ENCODE measurements at regions not wholly inside any gene's neighbourhood (a gene's known extent, or its start where the extent isn't known, plus 50 kb on each side); places are given as distances from the start of the nearest gene placed in this dataset.
"Not testable (repeated sequence)": the region's sequence is repeated elsewhere in the genome, so short reads cannot be mapped to it uniquely, and the experiment has no call there.

DNA sequence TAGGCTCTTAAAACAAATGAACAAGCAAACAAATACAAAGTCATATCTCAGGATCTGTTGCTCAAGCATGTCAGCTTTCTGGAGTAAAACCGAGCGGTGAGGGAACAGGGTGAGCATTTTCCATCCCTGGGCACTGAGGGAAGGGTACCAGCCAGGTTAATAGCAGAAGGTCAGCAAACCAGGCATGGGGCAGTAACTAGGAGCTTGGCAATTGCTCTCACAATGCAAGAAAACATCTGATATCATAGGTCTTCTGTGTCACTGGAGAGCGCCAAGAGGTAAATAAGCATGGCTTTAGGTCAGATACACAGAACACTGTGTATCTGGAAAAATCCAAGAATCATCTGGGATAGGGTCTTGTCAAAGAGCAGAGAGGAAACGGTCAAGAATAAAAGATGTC is 521.7 kb upstream of the AUTS2 start:
- no peak for DNase-seq (ENCODE audit: low spot score)

DNA sequence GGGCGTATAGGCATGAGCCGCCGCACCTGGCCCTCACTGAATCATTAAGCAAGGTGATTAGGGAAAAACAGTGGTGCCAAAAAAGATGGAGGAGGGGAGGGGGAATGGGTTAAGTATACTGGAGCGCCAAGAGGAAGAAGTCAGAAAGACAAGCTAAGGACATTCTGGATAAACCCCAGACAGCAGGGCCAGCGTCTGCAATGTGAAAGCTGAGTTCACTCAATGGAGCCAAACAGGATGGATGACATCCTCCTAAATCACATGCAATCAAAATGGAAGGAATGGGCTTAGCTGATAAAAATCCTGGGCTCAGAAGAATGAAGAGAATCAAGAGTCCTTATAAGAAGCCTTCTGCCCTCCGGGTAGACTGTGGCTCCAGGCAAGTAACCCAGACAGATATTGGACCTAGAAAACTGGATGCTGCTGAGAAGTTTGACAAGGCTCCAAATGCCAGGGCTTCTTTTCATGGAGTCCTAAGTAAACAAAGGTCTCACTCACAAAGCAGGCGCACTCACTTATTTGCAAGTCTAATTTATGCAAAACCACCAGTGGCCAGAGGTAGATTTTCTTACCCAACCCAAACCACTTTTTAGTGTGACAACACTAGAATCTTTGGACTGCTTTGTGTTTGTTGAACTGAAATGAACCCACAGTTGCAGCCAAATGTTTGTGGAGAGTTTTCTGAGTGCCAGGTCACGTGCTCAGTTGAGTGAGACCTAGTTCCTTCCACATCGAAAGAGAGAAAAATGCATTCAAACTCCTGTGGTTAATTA is 519.1 kb upstream of the AUTS2 start:
- no peak for DNase-seq (ENCODE audit: low spot score)

DNA sequence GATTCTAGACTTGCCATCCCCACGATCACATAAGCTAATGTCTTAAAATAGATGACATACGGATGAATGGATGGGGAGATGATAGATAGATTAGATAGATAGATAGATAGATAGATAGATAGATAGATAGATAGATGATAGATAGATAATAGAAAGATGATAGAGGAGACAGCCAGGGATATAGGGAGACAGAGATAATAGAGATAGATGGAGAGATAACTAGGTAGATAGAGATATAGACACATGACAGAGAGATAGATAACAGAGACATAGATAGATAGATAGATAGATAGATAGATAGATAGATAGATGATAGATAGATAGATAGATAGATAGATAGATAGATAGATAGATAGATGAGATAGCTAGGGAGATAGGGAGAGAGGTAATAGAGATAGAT is 511.0 kb upstream of the AUTS2 start:
- not testable (repeated sequence) for DNase-seq (ENCODE audit: low spot score)

DNA sequence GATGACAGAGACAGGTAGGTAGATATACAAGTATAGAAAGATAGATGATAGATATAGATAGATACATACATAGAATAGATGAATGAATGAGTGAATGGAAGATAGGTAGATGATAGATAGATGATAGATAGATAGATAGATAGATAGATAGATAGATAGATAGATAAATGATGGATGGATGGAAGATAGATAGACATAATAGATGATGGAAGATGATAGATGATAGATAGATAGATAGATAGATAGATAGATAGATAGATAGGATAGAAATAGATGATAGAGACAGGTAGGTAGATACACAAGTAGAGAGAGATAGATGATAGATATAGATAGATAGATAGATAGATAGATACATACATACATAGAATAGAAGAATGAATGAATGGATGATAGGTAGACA is 510.1 kb upstream of the AUTS2 start:
- DNase-seq (ENCODE audit: low spot score): no peak

DNA sequence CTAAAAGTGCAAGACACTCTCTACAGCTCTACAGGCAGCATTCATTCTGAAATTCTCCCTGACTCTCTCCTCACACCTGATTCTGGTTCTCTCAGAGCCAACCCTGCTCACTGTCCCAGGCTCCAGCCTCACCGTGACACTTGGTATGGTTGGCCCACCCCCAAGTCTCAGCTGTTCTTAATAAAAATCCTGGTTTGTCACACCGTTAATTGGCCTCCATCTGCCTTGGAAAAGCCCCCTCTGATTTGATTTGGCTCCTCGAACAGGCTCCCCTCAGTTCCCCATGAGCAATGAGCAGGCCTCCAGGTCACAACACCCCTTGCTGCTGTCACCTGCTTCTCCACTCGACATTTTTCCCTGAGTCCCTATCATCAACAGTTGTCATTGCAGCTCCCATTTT is 507.3 kb upstream of the AUTS2 start:
- DNase-seq (ENCODE audit: low spot score): no peak

DNA sequence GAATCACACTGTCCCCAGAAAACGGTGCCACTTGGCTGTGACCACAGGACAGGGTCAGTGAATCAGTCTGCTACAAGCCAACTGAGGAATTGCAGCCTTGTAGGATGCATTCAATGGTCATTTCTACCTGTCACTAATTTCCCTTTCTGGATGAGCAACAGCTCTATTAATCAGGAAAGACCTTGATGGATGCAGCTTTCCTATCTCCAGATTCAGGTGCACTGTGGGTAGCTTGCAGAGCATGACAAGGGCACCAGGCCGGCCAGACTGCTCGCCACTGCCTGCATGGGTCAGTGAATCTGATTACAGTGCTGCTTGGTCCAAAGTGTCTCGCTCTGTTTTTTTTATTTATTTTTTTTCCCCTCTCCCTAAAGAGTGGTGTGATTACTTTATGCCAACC is 506.8 kb upstream of the AUTS2 start:
- DNase-seq (ENCODE audit: low spot score): no peak

DNA sequence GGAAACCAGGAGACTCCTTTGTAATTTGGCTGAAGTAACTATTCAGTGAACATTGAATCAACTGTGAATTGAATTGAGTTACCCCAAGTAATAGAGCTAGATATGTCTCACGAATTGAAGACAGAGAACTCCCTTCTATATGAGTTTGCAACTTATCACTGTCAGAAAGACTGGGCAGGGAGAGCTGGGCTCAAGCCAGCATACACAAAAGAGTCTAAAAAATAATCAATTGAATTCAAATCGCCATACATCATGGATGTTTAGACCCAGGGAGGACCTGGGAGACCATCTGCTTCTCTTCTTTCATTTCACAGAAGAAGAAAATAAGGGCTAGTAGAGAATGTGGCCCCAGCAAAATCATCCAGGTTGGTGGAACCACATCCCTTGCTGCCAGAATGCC is 503.1 kb upstream of the AUTS2 start:
- DNase-seq (ENCODE audit: low spot score): no peak

DNA sequence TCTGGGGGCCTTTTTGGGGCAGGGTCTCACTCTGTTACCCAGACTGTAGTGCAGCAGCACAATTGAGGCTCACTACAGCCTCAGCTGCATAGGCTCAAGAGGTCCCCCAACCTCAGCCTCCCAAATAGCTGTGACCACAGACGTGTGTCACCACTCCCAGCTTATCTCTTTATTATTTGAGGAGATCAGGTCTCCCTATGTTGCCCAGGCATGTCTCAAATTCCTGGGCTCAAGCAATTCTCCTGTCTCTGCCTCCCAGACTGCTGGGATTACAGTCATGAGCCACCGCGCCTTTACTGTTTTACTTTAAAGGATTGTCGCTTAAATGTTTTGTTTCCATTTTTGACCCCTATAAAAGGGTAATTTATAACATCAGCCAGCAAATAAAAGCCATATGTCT is 502.6 kb upstream of the AUTS2 start:
- no peak for DNase-seq (ENCODE audit: low spot score)

DNA sequence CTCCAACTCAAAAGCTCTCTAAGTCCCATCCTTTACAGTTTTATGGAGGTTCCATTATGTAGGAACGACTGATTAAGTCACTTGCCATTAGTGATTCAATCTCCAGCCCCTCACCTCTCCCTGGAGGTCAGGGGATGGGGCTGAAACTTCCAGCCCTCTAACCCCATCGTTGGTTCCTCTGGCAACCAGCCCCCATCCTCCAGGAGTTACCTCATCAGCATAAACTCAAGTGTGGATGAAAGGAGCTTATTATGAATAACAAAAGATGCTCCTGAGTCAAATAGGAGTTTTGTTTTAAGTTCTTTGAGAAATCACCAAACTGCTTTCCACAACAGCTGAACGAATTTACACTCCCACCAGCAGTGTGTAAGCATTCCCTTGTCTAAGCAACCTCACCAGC is 494.3 kb upstream of the AUTS2 start:
- DNase-seq (ENCODE audit: low spot score): no peak

DNA sequence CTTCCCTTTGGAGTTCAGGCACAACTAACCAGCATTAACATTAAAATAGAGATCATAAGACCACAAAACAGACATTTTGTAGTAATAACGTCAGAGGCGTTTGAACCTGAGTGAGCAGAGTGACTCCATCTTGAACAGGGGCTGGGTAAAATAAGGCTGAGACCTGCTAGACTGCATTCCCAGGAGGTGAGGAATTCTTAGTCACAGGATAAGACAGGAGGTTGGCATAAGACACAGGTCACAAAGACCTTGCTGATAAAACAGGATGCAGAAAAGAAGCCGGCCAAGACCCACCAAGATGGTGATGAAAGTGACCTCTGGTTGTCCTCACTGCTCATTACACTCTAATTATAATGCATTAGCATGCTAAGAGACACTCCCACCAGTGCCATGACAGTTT is 493.2 kb upstream of the AUTS2 start:
- no peak for DNase-seq (ENCODE audit: low spot score)

DNA sequence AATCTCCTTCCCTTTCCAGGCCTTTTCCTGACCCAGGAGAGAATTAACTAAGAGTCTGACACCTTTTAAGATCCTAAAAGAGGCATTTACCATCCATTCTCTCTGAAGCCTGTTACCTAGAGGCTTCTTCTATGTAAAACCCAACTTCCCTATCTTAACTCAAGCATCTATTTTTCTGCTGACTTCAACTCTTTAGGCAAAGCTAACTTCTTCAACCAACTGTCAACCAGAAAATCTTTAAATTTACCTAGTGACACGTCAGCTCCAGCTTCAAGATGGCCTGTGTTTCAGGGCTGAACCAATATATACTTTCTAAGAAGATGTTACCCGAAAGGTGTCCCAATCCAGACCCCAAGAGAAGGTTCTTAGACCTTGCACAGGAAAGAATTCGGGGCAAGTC is 492.3 kb upstream of the AUTS2 start:
- DNase-seq (ENCODE audit: low spot score): no peak

DNA sequence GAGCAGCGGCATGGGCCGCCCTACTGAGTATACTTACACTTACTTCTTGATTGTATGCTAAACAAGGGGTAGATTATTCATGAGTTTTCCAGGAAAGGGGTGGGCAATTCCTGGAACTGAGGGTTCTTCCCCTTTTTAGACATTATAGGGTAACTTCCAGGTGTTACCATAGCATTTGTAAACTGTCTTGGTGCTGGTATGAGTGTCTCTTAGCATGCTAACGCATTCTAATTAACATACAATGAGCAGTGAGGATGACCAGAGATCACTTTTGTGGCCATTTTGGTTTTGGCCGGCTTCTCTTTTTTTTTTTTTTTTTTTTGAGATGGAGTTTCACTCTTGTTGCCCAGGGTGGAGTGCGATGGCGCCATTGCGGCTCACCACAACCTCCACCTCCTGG is 491.8 kb upstream of the AUTS2 start:
- DNase-seq (ENCODE audit: low spot score): not testable (repeated sequence)

DNA sequence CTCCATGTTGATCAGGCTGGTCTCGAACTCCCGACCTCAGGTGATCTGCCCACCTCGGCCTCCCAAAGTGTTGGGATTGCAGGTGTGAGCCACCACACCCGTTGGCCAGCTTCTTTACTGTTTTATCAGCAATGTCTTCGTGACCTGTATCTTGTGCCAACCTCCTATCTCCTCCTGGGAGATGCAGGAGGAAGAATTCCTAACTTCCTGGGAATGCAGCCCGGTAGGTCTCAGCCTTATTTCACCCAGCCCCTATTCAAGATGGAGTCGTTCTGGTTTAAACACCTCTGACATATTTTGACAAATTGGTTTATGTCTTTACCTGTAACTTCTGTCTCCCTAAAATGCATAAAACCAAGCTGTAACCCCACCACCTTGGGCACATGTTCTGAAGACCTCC is 491.3 kb upstream of the AUTS2 start:
- not testable (repeated sequence) for DNase-seq (ENCODE audit: low spot score)

DNA sequence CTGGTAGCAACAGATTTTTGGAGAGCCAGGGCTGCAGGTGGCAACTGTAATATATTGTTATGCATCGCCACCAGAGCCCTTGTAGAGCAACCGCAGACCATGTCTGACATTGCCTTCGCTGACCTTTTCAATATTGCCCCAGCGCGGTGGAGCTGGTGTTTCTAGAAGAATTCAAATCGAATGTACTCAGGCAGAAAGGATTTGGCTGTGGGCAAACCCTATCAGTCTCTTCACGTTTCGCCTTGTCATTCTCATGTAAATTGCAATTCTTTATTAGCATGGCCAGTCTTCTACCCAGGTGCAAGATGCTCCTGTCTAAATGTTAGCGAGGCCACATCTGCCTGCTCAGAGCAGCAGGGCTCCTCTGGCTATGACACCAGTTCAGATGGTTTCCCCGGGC is 490.2 kb upstream of the AUTS2 start:
- no peak for DNase-seq (ENCODE audit: low spot score)

DNA sequence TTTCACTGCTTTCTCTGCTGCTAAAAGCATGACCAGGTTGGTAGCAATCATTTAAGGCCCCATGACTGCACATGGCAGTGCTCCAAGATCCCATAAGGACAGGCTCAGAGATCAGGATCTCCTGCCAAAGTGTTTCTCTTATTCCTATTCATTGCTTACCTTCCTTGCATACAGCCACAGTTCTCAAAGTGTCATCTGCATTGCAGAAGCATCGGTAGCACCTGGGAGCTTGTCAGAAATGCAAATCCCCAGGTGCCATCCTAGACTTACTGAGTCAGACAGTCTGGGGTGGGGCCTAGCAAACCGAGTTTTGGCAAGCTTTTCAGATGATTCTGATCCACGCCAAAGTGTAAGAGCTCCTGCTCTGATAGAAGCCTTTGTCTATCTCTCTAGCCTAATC is 489.0 kb upstream of the AUTS2 start:
- DNase-seq (ENCODE audit: low spot score): no peak

DNA sequence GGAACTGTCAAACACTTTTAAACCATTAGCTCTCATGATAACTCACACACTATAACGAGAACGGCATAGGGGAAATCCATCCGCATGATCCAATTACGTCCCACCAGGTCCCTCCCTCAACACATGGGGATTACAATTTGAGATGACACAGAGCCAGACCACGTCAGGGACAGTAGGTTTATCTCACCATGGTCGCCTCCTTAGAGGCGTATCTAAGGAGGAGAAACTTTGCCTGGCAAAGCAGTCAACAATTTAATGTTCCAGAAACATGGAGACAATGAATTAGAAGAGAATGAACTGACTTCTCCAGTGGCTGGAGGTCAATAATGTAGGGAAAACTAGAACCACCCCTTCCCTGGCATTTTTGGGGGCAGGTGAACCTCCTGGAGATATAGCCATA is 488.4 kb upstream of the AUTS2 start:
- DNase-seq (ENCODE audit: low spot score): no peak

DNA sequence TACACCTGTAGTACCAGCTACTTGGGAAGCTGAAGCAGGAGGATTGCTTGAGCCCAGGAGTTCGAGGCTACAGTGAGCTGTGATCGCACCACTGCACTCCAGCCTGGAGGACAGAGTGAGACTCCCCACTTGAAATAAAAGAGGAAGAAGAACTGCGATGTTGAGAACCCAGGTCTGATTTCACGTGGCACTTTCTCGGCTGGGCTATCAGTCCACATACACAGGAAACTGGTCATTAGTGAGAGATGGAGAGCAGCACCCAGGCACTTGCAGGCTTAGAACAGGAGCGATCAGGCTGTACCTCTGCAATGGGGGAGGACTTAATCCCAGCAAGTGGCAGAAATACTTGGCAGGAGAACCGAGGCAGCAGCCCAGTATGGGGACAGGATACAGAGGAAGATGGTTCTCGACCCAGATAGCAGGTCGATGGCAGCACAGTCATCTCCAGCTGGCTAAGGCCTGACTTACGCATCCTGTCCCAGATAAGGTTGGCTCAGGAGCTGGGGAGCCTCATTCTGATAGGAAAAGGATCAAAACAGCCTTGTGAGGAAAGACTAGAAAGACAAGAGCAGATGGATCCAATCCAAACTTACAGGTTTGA is 487.7 kb upstream of the AUTS2 start:
- DNase-seq (ENCODE audit: low spot score): no peak

DNA sequence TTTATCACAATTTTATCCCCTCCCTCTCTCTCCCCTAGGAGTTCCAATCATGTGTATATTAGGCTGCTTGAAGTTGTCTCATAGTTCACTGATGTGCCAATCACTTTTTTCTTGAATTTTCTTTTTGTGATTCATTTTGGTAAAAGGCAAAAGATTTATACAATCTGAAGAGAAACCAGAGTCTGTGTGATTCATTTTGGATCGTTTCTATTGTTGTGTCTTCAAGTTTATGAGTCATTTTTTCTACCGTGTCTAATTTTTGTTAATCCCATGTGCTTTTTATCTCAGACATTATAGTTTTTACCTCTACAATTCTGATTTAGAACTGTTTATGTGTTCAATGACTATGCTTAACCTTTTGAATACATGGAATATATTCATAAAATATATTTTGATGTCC is 483.9 kb upstream of the AUTS2 start:
- no peak for DNase-seq (ENCODE audit: low spot score)

DNA sequence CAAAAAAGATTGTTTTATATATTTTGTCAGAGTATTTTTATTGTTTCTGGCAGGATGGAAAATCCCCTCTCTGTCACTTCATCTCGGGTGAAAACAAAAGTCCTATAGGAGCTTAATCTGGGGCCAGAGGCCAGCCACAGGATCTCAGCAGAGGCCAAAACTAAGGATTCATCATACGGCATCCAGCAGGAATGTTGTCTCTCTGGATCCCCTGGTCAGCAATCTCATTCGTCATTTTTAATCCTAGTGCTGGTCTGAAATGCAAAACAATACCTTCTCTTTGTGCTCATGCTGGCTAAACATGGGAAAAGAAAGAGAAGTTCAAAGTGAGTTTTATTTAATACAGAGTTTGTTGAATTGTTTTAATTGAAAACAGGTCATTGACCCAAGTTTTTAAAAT is 482.5 kb upstream of the AUTS2 start:
- no peak for DNase-seq (ENCODE audit: low spot score)

DNA sequence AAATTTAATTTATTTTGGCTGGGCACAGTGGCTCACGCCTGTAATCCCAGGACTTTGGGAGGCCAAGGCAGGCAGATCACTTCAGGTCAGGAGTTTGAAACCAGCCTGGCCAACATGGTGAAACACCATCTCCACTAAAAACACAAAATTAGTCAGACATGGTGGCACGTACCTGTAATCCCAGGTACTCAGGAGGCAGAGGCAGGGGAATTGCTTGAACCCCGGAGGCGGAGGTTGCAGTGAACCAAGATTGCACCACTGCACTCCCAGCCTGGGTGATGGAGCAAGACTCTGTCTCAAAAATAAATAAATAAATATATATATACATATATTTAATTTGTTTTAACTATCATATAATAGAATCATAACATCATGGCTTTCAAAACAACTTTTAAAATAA is 482.1 kb upstream of the AUTS2 start:
- not testable (repeated sequence) for DNase-seq (ENCODE audit: low spot score)

DNA sequence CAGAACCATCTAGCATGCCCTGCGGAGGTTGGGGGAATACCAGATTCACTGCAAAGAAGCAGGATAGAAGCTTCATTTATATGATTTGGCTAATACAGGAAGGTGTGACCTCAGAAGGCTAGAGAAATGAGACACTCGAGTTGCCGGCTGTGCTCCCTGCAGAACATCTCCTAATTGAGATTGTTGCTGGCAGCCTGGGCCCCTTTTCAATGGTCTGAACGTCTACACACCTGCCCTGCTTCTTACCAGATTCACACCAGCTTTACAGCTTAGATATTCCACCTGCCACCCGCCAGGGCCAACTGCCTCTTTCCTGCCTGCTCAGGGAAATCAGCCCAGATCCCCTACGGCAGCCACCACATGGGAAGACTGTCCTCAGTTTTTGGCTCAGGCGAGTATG is 475.3 kb upstream of the AUTS2 start:
- DNase-seq (ENCODE audit: low spot score): no peak

DNA sequence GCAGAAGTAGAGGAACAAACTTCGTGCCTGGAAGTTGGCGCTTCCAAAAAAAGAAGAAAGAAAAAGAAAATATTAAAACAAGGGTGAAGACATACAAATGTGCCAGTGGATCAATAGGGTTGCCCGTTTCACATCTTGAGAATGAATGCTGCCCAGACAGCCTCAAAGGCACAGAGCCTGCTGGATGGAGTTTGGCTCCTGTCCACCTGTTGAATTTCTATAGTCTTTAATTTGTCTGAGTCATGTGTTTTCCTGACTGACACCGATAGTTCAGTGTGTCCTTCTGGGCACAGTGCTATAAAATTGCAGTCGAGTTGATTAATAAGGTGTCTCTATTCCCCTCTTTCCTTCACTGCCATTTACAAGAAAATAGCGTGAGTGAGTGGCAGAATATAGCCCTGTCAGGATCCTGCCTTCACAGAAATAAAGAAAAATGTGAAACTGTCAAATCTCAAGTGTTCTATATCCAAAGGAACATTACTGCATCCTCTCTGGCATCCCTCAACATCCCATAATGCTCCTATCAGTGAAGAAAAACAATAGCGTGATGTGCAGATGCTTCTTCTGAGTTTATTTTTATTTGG is 471.3 kb upstream of the AUTS2 start:
- no peak for DNase-seq (ENCODE audit: low spot score)

DNA sequence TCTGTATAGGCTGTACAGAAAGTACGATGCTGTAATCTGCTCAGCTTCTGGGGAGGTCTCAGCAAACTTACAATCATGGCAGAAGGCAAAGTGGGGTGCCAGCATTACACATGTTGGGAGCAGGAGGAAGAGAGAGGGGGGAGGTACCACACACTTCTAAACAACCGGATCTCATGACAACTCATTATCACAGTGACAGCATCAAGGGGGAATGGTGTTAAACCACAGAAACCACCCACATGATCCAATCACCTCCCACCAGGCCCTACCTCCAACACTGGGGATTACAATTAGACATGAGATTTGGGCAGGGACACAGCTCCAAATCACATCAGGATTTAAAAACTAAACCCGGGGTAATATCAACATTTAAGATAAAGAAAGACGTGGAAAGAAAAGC is 468.8 kb upstream of the AUTS2 start:
- DNase-seq (ENCODE audit: low spot score): no peak

DNA sequence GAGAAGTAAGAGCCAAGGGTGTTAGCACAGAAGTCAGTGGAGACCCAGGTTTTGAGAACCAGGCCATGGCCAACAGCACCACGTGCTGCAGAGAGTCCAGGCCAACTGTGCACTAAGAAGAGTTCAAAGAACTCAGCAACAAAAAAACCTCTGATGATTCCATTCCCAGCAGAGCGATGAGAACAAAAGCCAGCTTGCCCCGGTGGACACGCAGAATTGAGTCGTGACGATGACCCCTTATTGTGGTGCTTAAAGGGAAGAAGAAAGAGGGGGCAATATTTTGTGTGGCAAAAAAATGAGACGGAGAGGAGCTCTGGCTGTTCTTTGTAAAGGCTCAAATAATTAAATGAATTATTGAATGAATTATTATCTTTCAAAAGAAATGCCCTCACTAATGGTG is 468.3 kb upstream of the AUTS2 start:
- DNase-seq (ENCODE audit: low spot score): no peak

Measured in left forelimb (tissue), 1 donor.